GM23338 (cell line): ENCODE measurements at regions not wholly inside any gene's neighbourhood (a gene's known extent, or its start where the extent isn't known, plus 50 kb on each side); places are given as distances from the start of the nearest gene placed in this dataset.

ENCODE experiments used
- ATAC-seq: fragments of 200-7000 bp; cut with Tn5 transposase; 3 replicates; pipeline ENCODE4 v1.9.1; 2020
- DNase-seq: peaks from one replicate; pipeline ENCODE4 v3.0.0-alpha.2; 2015; ENCODE audit warnings: low spot score
- H2AFZ ChIP-seq: fragments of 200-600 bp; sonication (generic); 2 replicates; pipeline ENCODE4 v1.8.0; 2016; ENCODE audit warnings: antibody characterized with exemption, mild to moderate bottlenecking, moderate library complexity
- H3F3A ChIP-seq: fragments of 200-600 bp; sonication (generic); replicated peaks from 2 replicates; pipeline ENCODE4 v1.8.0; 2017; ENCODE audit warnings: antibody characterized with exemption, mixed run types, low read depth
- H3K27ac ChIP-seq: fragments of 200-600 bp; sonication (generic); 2 replicates; pipeline ENCODE4 v1.6.1; 2016; ENCODE audit warnings: low read depth
- H3K27me3 ChIP-seq: fragments of 200-600 bp; sonication (generic); 2 replicates; pipeline ENCODE4 v1.8.0; 2016; ENCODE audit warnings: mild to moderate bottlenecking, mixed run types, moderate library complexity; ENCODE audit not compliant: insufficient read depth
- H3K36me3 ChIP-seq: fragments of 200-600 bp; sonication (generic); 2 replicates; pipeline ENCODE4 v1.8.0; 2016; ENCODE audit warnings: mild to moderate bottlenecking; ENCODE audit not compliant: insufficient read depth
- H3K4me1 ChIP-seq: fragments of 200-600 bp; sonication (generic); 2 replicates; pipeline ENCODE4 v1.8.0; 2016; ENCODE audit warnings: mild to moderate bottlenecking, moderate library complexity; ENCODE audit not compliant: insufficient read depth
- H3K4me2 ChIP-seq: fragments of 200-600 bp; sonication (generic); 2 replicates; pipeline ENCODE4 v1.7.1; 2017; ENCODE audit warnings: mixed run types
- H3K4me3 ChIP-seq: fragments of 200-600 bp; sonication (generic); 2 replicates; pipeline ENCODE4 v1.6.1; 2016; ENCODE audit warnings: mixed run types
- H3K79me2 ChIP-seq: fragments of 200-600 bp; sonication (generic); replicated peaks from 2 replicates; pipeline ENCODE4 v1.8.0; 2017; ENCODE audit warnings: mild to moderate bottlenecking; ENCODE audit not compliant: insufficient read depth
- H3K9me2 ChIP-seq: fragments of 200-600 bp; sonication (generic); 2 replicates; pipeline ENCODE4 v1.8.0; 2017; ENCODE audit not compliant: insufficient read depth
- H4K20me1 ChIP-seq: fragments of 200-600 bp; sonication (generic); replicated peaks from 2 replicates; pipeline ENCODE4 v1.8.0; 2017; ENCODE audit warnings: mild to moderate bottlenecking; ENCODE audit not compliant: insufficient read depth
- H3K27ac Mint-ChIP-seq: 2 replicates; pipeline ENCODE4 v1.8.0; 2020; ENCODE audit warnings: inconsistent platforms, mild to moderate bottlenecking, moderate library complexity, mixed read lengths
- H3K27me3 Mint-ChIP-seq: 3 replicates; pipeline ENCODE4 v1.8.0; 2022; ENCODE audit warnings: low read depth, mild to moderate bottlenecking, moderate library complexity, mixed read lengths, inconsistent platforms; ENCODE audit not compliant: insufficient read depth, poor library complexity
- H3K36me3 Mint-ChIP-seq: 3 replicates; pipeline ENCODE4 v1.8.0; 2021; ENCODE audit warnings: low read depth, mild to moderate bottlenecking, inconsistent platforms, moderate library complexity, mixed read lengths
- H3K4me1 Mint-ChIP-seq: 3 replicates; pipeline ENCODE4 v1.8.0; 2020; ENCODE audit warnings: mild to moderate bottlenecking, inconsistent platforms, mixed read lengths
- H3K4me3 Mint-ChIP-seq: 3 replicates; pipeline ENCODE4 v1.8.0; 2021; ENCODE audit warnings: moderate library complexity, mild to moderate bottlenecking, inconsistent platforms, mixed read lengths
- H3K9me3 Mint-ChIP-seq: 3 replicates; pipeline ENCODE4 v1.8.0; 2020; ENCODE audit warnings: moderate library complexity, mild to moderate bottlenecking, inconsistent platforms, mixed read lengths
- EZH2 ChIP-seq: fragments of 200-600 bp; sonication (generic); IDR thresholded peaks from one replicate; pipeline ENCODE4 v1.8.0; 2017; ENCODE audit warnings: antibody characterized with exemption, mild to moderate bottlenecking, low read depth; ENCODE audit not compliant: unreplicated experiment
- EZH2phosphoT487 ChIP-seq: fragments of 200-600 bp; sonication (generic); IDR thresholded peaks from one replicate; pipeline ENCODE4 v1.8.1; 2018; ENCODE audit warnings: antibody characterized with exemption; ENCODE audit not compliant: unreplicated experiment
- NANOG ChIP-seq: IDR thresholded peaks from 2 replicates; pipeline ENCODE4 v1.6.1; 2016; ENCODE audit warnings: antibody characterized with exemption, borderline replicate concordance
- POLR2AphosphoS5 ChIP-seq: IDR thresholded peaks from 2 replicates; pipeline ENCODE4 v1.6.1; 2016; ENCODE audit warnings: antibody characterized with exemption, low read depth
- ZNF114 ChIP-seq: fragments of 250-450 bp; sonication (Bioruptor Pico); IDR thresholded peaks from 2 replicates; pipeline ENCODE4 v1.5.0; 2020; ENCODE audit warnings: mild to moderate bottlenecking, moderate library complexity
- ZNF331 ChIP-seq: fragments of 250-450 bp; sonication (Bioruptor Pico); IDR thresholded peaks from 2 replicates; pipeline ENCODE4 v1.5.0; 2020; ENCODE audit warnings: low read depth, mild to moderate bottlenecking, moderate library complexity
- TF ChIP-seq, protein P1 (sequence below): fragments of 250-450 bp; sonication (Bioruptor Pico); IDR thresholded peaks from 2 replicates; pipeline ENCODE4 v1.5.0; 2020; ENCODE audit warnings: mild to moderate bottlenecking, moderate library complexity
- TF ChIP-seq, protein P2 (sequence below): IDR thresholded peaks from 2 replicates; pipeline ENCODE4 v1.6.1; 2016; ENCODE audit warnings: antibody characterized with exemption
- TF ChIP-seq, protein P3 (sequence below), 2 experiments: fragments of 200-600 bp in 1 of 2; sonication (generic) in 1 of 2; conservative IDR thresholded peaks; 2 replicates each; pipeline versions ENCODE4 v1.5.1 to v1.6.1; 2016 to 2017; ENCODE audit warnings: antibody characterized with exemption in 2 of 2, low read depth in 2 of 2, mild to moderate bottlenecking in 2 of 2, moderate library complexity in 1 of 2
- TF ChIP-seq, protein P4 (sequence below): IDR thresholded peaks from one replicate; pipeline ENCODE4 v1.6.1; 2018; ENCODE audit warnings: antibody characterized with exemption; ENCODE audit not compliant: unreplicated experiment

DNA sequence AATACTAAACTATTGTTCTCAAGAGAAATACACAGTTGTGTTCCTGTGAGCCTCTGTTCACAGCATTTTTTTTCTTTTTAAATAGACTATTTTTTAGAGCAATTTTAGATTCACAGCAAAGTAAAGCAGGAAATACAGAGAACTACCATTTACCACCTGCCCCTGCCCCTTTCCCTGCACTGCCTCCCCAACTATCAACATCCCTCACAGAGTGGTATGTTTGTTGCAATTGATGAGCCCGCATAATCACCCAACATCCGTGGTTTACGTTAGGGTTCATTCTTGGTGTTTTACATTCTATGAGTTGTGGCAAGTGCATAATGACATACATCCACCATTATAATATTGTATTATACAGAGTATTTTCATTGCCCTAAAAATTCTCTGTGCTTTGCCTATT is 71.6 kb upstream of the TNFAIP3 start (continued):
- TF ChIP-seq, protein P1, sequence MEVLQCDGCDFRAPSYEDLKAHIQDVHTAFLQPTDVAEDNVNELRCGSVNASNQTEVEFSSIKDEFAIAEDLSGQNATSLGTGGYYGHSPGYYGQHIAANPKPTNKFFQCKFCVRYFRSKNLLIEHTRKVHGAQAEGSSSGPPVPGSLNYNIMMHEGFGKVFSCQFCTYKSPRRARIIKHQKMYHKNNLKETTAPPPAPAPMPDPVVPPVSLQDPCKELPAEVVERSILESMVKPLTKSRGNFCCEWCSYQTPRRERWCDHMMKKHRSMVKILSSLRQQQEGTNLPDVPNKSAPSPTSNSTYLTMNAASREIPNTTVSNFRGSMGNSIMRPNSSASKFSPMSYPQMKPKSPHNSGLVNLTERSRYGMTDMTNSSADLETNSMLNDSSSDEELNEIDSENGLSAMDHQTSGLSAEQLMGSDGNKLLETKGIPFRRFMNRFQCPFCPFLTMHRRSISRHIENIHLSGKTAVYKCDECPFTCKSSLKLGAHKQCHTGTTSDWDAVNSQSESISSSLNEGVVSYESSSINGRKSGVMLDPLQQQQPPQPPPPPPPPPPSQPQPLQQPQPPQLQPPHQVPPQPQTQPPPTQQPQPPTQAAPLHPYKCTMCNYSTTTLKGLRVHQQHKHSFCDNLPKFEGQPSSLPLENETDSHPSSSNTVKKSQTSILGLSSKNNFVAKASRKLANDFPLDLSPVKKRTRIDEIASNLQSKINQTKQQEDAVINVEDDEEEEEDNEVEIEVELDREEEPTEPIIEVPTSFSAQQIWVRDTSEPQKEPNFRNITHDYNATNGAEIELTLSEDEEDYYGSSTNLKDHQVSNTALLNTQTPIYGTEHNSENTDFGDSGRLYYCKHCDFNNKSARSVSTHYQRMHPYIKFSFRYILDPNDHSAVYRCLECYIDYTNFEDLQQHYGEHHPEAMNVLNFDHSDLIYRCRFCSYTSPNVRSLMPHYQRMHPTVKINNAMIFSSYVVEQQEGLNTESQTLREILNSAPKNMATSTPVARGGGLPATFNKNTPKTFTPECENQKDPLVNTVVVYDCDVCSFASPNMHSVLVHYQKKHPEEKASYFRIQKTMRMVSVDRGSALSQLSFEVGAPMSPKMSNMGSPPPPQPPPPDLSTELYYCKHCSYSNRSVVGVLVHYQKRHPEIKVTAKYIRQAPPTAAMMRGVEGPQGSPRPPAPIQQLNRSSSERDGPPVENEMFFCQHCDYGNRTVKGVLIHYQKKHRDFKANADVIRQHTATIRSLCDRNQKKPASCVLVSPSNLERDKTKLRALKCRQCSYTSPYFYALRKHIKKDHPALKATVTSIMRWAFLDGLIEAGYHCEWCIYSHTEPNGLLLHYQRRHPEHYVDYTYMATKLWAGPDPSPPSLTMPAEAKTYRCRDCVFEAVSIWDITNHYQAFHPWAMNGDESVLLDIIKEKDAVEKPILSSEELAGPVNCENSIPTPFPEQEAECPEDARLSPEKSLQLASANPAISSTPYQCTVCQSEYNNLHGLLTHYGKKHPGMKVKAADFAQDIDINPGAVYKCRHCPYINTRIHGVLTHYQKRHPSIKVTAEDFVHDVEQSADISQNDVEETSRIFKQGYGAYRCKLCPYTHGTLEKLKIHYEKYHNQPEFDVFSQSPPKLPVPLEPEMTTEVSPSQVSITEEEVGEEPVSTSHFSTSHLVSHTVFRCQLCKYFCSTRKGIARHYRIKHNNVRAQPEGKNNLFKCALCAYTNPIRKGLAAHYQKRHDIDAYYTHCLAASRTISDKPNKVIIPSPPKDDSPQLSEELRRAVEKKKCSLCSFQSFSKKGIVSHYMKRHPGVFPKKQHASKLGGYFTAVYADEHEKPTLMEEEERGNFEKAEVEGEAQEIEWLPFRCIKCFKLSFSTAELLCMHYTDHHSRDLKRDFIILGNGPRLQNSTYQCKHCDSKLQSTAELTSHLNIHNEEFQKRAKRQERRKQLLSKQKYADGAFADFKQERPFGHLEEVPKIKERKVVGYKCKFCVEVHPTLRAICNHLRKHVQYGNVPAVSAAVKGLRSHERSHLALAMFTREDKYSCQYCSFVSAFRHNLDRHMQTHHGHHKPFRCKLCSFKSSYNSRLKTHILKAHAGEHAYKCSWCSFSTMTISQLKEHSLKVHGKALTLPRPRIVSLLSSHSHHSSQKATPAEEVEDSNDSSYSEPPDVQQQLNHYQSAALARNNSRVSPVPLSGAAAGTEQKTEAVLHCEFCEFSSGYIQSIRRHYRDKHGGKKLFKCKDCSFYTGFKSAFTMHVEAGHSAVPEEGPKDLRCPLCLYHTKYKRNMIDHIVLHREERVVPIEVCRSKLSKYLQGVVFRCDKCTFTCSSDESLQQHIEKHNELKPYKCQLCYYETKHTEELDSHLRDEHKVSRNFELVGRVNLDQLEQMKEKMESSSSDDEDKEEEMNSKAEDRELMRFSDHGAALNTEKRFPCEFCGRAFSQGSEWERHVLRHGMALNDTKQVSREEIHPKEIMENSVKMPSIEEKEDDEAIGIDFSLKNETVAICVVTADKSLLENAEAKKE (CRISPR knock-in tag): no peak
- TF ChIP-seq EZH2: no peak
- no peak for TF ChIP-seq POLR2AphosphoS5
- no peak for TF ChIP-seq NANOG
- TF ChIP-seq ZNF114: no peak
- TF ChIP-seq EZH2phosphoT487: no peak

DNA sequence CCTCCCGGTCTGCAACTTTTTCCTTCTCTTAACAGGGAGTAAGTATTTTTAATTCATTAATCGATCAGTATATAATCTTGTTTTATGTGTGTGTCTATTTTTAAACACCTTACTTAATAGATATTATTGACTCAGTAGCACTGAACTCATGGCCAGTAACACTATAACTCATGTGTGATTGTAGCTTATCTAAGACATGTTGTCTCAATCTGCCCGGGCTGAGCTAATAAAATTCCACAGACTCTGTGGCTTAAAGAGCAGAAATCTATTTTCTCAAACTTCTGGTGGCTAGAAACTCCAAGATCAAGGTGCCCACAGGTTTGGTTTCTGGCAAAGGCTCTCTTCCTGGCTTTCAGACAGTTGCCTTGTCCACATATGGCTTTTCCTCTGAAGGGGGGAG is 68.8 kb upstream of the TNFAIP3 start:
- Mint-ChIP-seq H3K36me3 (no peaks in the 10 kb centered on the region), H3K4me3 (no peak overlapping the region), H3K27me3 (peaks cover 2% of the 10 kb centered on the region), H3K27ac (no peak overlapping the region), H3K9me3 (no peaks in the 10 kb centered on the region), H3K4me1 (0 out of 3 replicates have a peak, but pooled peaks cover 4% of the 10 kb centered on the region)
- Histone ChIP-seq H3F3A (no peaks in the 10 kb centered on the region), H4K20me1 (no peaks in the 10 kb centered on the region), H3K27me3 (no peaks in the 10 kb centered on the region), H3K4me3 (no peak overlapping the region), H3K4me2 (no peak overlapping the region), H3K79me2 (no peaks in the 10 kb centered on the region), H3K4me1 (peaks cover 3% of the 10 kb centered on the region; the same call in 1 of the 2 replicates), H2AFZ (no peak overlapping the region), H3K36me3 (no peaks in the 10 kb centered on the region), H3K9me2 (peaks cover 4% of the 10 kb centered on the region; the same call in 1 of the 2 replicates), H3K27ac (no peak overlapping the region)
- ATAC-seq: no peak
- DNase-seq: no peak
- TF ChIP-seq, protein P2, sequence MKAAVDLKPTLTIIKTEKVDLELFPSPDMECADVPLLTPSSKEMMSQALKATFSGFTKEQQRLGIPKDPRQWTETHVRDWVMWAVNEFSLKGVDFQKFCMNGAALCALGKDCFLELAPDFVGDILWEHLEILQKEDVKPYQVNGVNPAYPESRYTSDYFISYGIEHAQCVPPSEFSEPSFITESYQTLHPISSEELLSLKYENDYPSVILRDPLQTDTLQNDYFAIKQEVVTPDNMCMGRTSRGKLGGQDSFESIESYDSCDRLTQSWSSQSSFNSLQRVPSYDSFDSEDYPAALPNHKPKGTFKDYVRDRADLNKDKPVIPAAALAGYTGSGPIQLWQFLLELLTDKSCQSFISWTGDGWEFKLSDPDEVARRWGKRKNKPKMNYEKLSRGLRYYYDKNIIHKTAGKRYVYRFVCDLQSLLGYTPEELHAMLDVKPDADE: no peak
- TF ChIP-seq, protein P3, sequence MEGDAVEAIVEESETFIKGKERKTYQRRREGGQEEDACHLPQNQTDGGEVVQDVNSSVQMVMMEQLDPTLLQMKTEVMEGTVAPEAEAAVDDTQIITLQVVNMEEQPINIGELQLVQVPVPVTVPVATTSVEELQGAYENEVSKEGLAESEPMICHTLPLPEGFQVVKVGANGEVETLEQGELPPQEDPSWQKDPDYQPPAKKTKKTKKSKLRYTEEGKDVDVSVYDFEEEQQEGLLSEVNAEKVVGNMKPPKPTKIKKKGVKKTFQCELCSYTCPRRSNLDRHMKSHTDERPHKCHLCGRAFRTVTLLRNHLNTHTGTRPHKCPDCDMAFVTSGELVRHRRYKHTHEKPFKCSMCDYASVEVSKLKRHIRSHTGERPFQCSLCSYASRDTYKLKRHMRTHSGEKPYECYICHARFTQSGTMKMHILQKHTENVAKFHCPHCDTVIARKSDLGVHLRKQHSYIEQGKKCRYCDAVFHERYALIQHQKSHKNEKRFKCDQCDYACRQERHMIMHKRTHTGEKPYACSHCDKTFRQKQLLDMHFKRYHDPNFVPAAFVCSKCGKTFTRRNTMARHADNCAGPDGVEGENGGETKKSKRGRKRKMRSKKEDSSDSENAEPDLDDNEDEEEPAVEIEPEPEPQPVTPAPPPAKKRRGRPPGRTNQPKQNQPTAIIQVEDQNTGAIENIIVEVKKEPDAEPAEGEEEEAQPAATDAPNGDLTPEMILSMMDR (conservative IDR thresholded peaks at IDR 0.05; ENCODE audit: low read depth in 2 of 2): no peak
- TF ChIP-seq ZNF331 (CRISPR knock-in tag): no peak
- TF ChIP-seq EZH2: no peak
- TF ChIP-seq, protein P4, sequence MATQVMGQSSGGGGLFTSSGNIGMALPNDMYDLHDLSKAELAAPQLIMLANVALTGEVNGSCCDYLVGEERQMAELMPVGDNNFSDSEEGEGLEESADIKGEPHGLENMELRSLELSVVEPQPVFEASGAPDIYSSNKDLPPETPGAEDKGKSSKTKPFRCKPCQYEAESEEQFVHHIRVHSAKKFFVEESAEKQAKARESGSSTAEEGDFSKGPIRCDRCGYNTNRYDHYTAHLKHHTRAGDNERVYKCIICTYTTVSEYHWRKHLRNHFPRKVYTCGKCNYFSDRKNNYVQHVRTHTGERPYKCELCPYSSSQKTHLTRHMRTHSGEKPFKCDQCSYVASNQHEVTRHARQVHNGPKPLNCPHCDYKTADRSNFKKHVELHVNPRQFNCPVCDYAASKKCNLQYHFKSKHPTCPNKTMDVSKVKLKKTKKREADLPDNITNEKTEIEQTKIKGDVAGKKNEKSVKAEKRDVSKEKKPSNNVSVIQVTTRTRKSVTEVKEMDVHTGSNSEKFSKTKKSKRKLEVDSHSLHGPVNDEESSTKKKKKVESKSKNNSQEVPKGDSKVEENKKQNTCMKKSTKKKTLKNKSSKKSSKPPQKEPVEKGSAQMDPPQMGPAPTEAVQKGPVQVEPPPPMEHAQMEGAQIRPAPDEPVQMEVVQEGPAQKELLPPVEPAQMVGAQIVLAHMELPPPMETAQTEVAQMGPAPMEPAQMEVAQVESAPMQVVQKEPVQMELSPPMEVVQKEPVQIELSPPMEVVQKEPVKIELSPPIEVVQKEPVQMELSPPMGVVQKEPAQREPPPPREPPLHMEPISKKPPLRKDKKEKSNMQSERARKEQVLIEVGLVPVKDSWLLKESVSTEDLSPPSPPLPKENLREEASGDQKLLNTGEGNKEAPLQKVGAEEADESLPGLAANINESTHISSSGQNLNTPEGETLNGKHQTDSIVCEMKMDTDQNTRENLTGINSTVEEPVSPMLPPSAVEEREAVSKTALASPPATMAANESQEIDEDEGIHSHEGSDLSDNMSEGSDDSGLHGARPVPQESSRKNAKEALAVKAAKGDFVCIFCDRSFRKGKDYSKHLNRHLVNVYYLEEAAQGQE: no peak
- no peak for TF ChIP-seq POLR2AphosphoS5
- TF ChIP-seq ZNF114: no peak
- TF ChIP-seq NANOG: no peak
